Hepatic stellate cell (primary cell): ENCODE measurements at regions not wholly inside any gene's neighbourhood (a gene's known extent, or its start where the extent isn't known, plus 50 kb on each side); places are given as distances from the start of the nearest gene placed in this dataset.
"Not testable (repeated sequence)": the region's sequence is repeated elsewhere in the genome, so short reads cannot be mapped to it uniquely, and the experiment has no call there.

Experiments used
- DNase-seq: peaks from one replicate; pipeline ENCODE4 v3.0.0; 2011; ENCODE audit warnings: low spot score

DNA sequence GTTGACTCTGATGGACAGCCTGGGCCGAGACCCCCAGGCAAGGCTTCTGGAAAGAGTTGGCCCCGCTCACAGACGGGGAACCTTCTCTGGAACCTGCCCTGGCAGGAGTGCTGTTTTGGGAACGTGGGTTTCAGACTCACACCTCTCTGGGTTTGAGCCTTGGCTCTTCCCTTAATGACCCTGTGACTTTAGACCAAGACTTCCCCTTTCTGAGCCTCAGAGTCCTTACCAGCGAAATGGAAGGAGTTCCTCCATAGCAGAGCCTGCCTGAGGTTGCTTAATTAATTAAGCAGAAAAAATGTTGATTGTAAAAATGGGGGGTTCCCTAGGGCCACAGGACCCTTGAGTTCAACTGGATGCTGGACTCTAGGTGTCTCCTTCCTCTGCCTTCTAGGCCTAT, 408.2 kb downstream of the SEC14L1 start:
- no peak for DNase-seq

DNA sequence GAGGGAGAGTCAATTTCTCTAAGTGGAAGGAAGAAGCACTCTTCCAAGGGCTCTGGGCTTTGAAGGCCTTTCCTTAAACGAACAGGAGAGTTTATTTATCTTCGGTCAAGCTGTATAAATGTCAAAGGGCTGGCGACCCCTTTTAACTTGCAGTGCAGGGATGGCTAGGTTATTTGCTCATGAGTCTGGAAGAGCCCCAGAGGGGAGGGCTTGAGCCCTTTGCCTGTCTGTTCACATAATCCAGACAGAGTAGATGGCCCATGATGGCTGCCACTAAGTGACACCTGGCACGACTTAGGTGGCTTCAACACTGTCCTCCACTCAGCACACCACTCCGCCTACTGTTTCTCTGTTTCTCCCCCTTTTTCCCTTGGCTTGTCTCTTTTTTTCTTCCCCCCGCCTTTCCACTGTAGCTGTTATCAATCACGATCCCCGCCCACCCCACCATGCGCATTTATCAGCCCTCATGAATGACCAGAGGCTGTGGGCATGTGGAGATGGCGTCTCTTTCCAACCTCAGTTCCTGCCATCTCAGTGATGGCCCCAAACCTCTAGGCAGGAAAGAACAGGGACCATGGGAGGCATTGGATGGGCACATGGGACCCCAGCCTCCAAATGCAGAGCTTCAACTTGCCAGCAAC, 408.7 kb upstream of the TNRC6C start:
- no peak for DNase-seq

DNA sequence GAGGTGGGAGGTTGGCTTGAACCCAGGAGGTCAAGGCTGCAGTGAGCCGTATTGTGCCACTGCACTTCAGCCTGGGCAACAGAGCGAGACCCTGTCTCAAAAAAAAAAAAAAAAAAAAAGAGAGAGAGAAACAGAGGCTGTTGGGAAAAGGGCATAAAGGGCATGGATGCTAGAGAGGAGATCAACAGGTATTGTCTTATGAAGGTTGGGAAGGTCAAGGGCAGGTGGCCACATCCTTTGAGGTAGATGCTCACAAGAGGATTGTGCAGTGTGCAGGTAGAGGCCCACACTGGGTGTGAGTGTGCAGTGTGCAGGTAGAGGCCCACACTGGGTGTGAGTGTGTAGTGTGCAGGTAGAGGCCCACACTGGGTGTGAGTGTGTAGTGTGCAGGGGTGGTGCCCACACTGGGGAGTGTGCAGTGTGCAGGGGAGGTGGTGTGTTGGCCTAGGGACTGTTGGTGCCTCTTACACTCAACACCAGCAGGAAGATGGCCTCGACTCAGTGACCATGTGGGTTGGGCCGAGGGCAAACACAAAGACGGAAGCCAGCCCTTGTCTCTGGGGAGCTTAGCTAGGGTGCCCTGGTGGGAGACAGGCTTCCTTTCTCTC, 404.9 kb upstream of the TNRC6C start:
- DNase-seq: no peak

- no peak for DNase-seq
Measured at GRCh38 chr17:77555121-77555591, 403.3 kb upstream of the TNRC6C start.

DNA sequence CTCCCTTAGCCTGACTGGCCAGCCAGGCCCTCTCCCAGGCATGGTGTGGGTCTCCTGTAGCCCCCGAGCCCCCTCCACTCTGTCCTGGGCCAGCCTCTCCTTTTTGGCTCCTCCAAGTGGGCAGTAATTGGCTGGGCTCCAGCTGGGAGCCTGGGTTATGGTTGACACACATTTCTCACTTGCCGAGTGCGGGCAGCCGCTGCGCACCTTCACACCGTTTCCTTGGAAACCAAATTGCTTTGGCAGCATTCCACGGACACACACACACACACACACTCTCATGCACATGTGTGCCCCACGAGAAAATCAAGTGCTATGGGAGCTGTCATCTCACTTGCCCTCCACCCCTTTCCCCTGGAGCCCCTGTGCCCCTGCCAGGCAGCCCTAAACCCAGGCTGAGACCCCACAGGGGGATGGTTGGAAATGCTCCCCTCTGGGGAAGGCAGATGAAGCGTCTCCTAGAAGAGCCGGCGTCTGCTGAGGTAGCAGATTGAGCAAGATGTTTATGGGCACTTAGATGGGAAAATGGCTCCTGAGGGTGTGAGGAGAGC, 402.7 kb upstream of the TNRC6C start:
- DNase-seq: no peak

GRCh38 chr17:77556383-77557061, 402.0 kb upstream of the TNRC6C start:
- DNase-seq: no peak

- DNase-seq: no peak
Measured at GRCh38 chr17:77558846-77559626, 399.5 kb upstream of the TNRC6C start.

- no peak for DNase-seq
Measured at GRCh38 chr17:77560381-77560780, 398.1 kb upstream of the TNRC6C start.

GRCh38 chr17:77560841-77561240, 397.7 kb upstream of the TNRC6C start:
- DNase-seq: no peak

GRCh38 chr17:77562361-77562760, 396.1 kb upstream of the TNRC6C start:
- DNase-seq: not testable (repeated sequence)

DNA sequence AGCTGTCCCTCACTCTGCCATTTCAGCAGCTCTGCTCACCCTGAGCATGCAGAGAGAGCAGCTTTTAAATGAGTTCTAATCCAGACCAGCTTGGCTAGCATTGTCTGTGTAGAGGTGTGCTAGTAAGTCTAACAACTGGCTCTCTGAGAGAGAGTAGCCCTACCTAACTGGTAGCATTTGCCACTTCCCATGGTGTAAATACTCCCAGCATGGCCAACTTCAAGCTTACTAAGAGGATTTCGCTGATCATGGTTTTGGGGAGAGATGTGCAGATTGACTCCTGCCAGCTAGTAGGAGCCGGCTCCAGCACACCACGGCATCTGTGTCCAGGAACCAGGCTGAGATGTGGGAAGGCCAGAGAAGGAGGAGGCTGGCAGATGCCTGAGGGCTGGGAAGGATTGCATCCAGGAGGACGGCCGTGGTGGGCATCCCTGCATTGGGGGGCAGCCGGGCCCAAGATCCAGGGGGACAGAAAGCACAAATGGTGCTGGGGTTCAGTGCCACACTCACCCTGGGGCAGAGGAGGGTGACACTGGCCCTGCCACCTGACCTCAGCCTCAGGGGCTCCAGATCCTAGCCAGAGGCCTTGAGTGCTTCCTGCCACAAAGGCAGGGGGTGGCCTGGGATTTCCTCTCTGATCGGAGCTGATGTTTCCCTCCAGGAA, 394.9 kb upstream of the TNRC6C start:
- no peak for DNase-seq

- no peak for DNase-seq
Measured at GRCh38 chr17:77564278-77564920, 394.1 kb upstream of the TNRC6C start.

DNA sequence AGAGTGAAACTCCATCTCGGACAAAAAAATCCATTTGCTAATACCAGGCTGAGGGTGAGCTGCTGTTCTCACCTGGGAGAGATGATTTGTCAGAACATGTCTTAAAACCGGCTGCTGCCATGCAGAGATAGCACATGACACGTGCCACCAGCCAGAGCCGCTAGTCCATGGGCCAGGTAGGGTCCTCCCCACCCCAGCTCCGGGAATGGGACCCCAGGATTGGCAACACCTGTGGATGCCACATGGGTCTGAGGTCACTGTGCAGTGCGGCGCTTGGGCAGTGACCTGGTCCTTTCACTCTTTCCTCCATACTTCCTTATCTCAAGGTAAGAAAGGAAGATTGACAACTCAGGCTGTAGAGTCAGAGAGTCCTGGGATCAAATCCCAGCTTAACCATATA, 393.3 kb upstream of the TNRC6C start:
- no peak for DNase-seq

GRCh38 chr17:77566151-77566550, 392.4 kb upstream of the TNRC6C start:
- no peak for DNase-seq

DNA sequence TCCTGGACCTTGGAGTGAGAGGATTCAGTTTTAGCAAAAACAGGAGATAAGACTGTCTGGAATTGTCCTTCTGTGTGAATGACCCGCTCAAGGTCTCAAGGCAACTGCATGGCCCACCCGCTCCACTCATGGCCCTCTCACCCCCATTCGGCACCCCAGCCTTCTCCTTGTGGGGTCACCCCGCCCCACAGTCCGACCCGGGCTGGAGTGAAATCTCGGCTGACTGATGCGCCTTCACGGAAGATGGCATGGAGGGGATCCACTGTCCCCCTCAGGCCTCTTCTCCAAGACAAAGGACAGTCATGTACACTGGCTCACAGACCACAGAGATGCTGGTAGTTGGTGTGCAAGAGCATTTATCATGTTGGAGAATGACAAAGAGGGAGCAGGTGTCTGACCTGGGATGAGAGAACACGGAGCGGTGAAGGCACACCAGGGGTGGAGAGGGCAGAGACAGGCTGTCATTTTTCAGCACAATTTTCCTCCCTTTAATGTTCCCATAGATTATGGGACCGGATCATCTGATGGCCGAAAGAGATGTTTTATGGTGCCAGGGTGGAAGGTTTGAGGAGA, 391.9 kb upstream of the TNRC6C start:
- DNase-seq: no peak

DNA sequence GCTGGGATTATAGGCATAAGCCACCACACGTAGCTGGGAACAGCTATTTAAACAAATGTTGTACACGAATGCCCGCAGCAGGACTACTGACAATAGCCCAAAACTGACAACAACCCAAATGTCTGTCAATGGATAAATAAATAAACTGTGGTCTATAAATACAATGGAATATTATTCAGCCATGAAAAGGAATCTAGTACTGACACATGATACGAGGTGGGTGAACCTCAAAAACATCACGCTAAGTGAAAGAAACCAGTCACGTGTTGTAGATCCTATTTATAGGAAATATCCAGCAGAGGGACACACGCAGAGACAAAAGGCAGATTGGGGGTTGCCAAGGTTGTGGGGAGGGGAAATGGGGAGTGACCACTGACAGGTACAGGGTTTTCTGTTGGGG, 390.0 kb upstream of the TNRC6C start:
- DNase-seq: no peak

DNA sequence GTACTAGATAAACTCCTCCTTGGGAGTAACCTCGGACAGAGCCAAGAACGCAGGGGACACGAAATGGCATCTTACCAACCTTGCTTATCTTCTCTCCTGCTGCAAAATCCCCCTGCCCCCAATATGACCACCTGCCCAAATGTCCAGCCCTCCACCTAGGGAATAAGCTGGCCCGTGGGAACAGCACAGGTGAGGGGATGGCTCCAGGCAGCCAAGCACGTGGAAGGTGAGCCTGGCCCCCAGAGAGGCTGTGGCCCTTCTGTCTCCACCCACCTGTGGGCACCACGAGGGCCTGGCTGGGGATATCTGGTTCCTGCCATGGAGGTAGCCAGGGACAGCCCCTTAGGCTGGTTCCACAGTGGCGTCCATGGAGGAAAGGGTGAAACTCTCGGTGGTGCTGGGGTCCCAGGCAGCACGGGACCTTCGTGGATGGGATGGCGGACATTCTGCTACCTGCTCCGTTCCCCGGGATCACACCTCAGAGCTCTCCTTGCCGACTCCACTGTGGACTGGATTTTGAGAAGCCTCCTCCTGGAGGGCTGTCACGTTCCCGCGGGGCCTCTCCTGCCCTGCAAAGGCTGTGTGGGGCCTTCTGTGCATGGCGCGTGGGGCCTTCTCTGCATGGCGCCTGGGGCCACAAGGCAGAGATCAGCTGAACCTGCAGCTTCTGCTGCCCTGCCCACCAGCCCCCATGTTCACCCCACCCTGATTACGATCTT, 388.5 kb upstream of the TNRC6C start:
- no peak for DNase-seq

- DNase-seq: no peak
Measured at GRCh38 chr17:77570565-77570898, 388.0 kb upstream of the TNRC6C start.

DNA sequence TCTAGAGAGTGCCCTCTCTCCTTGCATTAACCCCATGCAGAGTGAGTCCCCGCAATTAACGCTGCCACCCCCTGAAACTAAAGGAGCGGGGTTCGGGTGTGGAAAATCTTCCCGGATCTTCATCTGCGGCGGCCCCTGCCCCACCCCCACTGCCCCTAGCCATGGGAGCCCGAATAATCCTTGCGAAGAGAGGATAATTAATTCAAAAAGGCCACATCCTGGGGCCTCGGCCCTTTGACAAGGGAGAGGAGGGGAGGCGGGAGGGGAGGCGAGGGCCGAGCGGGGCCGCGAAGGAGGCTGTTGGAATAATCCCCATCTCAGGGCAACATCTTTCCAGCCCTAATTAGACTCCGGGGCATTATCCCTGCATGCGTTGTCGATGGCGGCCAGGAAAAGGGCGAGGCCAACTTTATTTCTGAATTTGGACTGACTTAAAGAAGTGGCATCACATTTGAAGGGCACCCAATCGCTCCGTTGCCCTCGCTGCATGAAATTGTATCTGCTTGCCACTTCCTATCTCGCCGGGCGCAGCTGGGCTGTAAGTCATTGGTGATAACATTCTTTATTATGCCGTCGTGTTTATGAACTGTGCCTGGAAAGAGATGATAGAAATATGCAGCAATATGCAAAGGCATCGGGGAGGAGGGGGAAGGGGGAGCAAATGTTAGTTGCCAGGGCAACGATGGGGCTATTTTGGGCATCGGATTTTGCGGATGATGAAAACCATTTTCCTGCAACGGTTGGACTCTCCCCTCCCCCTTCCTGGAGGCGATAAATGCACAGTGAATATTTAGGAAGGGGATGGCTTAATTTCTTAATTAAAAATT, 387.1 kb upstream of the TNRC6C start:
- DNase-seq: peak; percentile 51
